Mammary epithelial cell (primary cell): ENCODE measurements at regions not wholly inside any gene's neighbourhood (a gene's known extent, or its start where the extent isn't known, plus 50 kb on each side); places are given as distances from the start of the nearest gene placed in this dataset.

ENCODE experiments used
- EZH2 ChIP-seq: IDR thresholded peaks from 2 replicates; pipeline ENCODE4 v1.6.1; 2012; ENCODE audit warnings: low read length, inconsistent platforms, borderline replicate concordance
- TF ChIP-seq, protein P1 (sequence below), 2 donors: IDR thresholded peaks in 1 of 2; conservative IDR thresholded peaks in 1 of 2; 2 replicates each; pipeline ENCODE4 v1.5.1; 2011 to 2012; ENCODE audit warnings: inconsistent platforms in 2 of 2, low read length in 2 of 2, mild to moderate bottlenecking in 2 of 2, control low read depth in 1 of 2, low read depth in 1 of 2; ENCODE audit not compliant: insufficient read depth in 1 of 2; ENCODE audit errors: extremely low read depth in 1 of 2

DNA sequence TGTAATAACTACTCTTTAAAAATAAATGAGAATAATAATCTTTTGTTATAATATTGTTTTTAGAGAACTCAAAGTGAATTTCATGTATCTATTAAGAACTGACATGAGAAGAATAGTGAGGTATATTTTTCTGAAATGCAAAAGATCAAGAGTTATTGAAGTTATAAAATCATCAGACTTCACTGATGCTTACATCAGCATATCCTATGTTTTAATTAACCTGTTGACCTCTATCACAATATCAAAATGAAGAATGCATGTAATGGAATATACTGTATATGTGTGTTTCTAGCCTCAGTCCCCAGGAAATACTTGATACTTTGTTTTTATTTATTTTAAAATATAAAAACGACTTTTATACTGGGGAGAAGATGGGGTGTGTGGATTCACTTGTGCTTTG lies 533.1 kb downstream of the KCTD16 start:
- TF ChIP-seq, protein P1, sequence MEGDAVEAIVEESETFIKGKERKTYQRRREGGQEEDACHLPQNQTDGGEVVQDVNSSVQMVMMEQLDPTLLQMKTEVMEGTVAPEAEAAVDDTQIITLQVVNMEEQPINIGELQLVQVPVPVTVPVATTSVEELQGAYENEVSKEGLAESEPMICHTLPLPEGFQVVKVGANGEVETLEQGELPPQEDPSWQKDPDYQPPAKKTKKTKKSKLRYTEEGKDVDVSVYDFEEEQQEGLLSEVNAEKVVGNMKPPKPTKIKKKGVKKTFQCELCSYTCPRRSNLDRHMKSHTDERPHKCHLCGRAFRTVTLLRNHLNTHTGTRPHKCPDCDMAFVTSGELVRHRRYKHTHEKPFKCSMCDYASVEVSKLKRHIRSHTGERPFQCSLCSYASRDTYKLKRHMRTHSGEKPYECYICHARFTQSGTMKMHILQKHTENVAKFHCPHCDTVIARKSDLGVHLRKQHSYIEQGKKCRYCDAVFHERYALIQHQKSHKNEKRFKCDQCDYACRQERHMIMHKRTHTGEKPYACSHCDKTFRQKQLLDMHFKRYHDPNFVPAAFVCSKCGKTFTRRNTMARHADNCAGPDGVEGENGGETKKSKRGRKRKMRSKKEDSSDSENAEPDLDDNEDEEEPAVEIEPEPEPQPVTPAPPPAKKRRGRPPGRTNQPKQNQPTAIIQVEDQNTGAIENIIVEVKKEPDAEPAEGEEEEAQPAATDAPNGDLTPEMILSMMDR (conservative IDR thresholded peaks at IDR 0.05 in 1 of 2, IDR thresholded peaks at IDR 0.05 in 1 of 2; ENCODE audit: extremely low read depth in 1 of 2, insufficient read depth in 1 of 2, low read depth in 1 of 2, low read length in 2 of 2) = no peak
- no peak for TF ChIP-seq EZH2
